AML-193 (cell line): ENCODE measurements at regions not wholly inside any gene's neighbourhood (a gene's known extent, or its start where the extent isn't known, plus 50 kb on each side); places are given as distances from the start of the nearest gene placed in this dataset.
"Not testable (repeated sequence)": the region's sequence is repeated elsewhere in the genome, so short reads cannot be mapped to it uniquely, and the experiment has no call there.

Experiments used
- DNase-seq, 2 experiments: peaks; one replicate each; lab custom pipeline; 2025; lab: John Stamatoyannopoulos, UW

DNA sequence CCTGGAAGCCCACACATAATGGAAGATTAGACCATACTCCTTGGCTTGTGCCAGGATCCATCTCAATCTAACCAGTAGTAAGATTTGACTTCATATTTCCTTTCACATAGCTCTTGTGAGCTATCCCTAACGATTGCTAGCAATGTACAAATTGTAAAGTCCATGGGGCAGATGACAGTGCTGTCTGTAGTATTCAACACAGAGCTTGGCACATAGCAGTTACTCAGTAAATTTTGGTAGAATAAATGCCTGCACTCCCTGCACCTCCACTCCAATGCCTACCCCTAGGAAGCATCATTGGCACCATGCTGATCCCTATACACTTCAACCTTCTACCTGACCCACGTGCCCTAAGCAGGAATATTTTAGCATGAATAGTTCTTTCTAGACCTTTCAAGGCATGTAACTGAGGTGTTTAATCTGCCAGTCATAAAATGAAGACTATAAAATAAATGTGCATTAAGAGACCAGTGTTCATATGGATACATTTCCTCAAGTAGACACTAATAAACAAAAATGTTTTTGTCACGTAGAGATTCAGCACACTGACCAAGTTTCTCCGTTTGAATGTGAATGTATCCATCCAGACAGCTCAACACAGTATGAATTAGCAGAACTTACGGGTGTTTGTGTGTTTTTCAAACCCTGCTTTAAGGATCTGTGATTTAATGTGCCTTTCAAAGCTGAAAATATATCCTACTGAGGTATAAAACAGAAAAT lies 98.8 kb downstream of the BMP4 start:
- DNase-seq, result no peak

DNA sequence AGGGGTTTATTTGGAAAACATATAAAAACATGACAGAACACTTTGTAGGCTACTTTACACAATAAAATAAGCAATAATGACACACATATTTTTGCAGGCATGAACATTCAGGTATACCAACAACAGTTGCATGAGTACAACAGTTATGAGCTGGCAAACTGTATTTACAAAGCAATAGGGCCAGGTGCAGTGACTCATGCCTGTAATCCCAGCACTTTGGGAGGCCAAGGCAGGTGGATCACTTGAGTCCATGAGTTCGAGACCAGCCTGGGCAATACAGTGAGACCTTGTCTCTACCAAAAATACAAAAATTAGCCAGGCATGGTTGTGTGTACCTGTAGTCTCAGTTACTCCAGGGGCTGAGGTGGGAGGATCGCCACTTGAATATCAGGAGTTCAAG lies 101.1 kb downstream of the BMP4 start:
- DNase-seq, result no peak

DNA sequence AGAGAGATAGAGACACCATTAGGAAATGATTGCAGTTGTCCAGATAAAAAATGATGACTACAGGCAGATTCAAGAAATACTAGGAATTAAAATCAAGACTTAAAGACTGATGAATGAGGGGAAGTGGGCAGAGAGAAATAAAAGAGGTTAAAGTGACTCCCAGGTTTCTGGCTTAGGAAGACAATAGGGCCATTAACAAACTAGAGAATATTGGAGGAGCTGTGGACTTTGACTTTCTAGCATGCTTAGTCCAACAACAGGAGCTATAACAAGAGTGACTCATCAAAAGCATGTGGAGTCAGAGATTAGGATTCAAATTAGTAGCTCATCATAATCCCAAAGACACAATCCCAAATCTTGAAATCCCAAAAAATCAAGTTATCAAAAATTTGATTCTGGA lies 101.5 kb downstream of the BMP4 start:
- no peak for DNase-seq

DNA sequence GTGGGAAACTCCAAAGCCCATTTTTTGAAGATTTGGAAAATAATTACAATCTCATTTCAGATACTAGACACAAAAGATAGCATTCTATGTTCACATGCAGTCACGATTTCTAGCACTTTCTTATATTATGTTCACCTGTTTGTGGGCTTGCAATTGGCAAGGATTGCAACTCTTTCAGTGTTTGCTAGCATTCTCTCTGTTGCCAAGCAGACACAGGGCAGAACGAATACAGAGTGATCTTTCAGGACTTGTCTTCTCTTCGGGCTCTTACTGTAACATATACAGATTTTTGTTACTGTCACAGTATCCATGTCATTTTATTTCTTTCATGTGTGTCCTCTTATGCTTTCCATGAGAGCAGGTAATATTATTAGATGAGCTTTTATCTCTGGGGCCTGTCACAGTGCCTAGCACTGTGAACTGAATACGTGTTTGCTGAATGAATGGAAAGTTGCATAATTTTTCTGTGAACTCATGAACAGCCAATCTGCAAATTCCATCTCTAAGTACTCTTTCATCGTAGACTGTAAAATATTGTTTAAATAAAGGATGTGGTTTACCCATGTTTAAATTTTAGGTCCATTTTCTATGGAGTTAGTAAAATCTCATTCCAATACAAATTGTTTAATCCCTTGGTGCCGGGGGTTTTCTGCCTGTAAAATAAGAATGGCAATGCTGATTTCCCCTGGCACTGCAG lies 105.1 kb downstream of the BMP4 start:
- no peak for DNase-seq

DNA sequence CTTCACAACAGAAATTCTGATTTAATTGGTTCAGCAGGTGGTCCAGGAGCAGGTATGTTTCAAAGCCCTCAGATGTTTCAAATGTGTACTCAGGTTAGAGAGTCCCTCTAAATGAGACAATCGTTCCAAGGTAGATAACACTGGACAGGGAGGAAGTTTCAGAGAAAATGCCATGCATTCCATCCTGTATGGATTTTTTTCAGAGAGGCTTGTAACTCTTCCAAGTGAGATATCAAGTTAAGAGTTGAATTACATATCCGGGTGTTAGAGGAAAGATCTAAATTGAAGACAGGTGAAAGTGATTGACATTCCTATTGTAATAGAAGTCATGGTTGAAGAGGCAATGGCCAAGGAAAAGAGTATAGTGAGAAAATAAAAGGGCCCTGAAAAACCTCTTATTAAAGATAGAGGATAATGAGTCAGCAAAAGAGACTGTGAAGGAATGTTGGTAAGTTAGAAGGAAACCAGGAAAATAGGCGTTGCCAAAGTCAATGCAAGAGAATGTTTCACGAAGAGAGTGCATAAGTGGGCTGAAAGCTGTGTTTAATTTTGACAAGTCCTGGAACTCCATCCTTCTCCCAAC lies 105.8 kb downstream of the BMP4 start:
- DNase-seq, result no peak

DNA sequence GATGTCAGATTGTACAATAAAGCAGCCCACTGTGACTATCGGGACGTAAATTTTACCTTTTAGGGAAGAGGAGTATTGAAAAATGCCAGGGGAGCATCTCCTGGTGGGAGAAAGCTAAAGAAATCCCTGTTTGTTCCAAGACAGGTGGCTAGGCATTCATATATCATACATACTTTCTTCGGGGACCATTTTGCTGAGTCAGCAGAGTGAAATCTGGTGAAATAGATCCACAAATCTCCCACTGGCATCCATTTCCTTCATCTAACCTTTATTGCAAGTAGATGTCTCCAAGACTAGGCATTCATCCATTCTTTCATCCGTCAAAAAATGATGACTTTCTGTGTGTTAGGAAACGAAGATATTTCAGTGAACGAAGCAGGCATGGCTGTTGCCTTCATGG lies 107.1 kb downstream of the BMP4 start:
- no peak for DNase-seq

DNA sequence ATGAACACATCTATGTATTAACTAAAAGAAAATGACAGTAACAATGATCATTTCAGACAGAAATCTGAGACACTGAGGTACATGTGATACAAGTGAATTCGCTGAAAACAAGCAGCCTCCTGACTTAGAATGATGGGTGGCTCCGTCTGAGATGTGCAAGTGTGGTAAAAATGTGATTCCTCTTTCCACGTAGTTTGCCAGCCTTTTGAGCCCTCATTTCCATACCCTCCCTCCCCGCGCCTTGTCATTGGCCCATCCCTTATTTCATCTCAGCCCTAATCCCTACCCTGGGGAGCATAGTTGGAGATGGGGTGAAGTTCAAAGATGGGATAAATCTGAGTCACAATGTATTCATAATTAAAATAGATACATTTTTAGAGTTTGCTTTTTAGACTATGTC lies 107.8 kb downstream of the BMP4 start:
- no peak for DNase-seq

DNA sequence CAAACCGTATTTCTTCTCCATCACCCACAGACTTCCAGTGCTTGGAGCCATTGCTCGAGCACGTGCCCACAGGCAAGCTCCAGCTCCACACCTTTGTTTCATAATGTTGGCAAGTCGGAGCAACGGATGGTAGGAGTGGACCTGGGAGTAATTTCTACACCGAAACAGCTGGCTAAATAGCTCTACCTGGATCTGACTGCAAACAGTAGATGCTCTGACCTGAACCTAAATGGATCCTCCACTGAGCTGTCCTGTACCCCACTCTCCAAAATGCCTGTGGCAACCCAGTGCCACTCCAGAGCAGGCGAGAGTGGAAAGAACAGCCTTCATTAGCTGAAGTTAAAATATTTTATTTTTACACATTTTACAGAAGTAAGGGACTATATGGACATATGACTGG lies 108.7 kb downstream of the BMP4 start:
- no peak for DNase-seq

DNA sequence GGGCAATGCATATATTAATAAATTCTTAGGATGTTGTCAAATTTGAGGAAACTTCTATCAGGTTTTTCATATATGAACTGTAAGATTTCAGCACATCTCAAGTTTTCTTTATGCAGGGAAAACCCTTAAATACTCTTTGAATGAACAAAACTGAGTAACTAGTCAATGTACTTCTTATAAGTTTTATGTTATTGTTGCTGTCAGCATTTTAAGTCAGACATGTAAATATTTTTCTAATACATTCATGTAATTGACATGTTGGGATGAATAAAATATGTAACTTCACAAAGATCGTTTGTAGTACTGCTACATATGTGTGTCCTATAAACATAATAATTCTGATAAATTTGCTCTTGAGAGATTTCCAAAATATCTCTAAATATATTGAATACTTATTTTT lies 109.6 kb downstream of the BMP4 start:
- no peak for DNase-seq

DNA sequence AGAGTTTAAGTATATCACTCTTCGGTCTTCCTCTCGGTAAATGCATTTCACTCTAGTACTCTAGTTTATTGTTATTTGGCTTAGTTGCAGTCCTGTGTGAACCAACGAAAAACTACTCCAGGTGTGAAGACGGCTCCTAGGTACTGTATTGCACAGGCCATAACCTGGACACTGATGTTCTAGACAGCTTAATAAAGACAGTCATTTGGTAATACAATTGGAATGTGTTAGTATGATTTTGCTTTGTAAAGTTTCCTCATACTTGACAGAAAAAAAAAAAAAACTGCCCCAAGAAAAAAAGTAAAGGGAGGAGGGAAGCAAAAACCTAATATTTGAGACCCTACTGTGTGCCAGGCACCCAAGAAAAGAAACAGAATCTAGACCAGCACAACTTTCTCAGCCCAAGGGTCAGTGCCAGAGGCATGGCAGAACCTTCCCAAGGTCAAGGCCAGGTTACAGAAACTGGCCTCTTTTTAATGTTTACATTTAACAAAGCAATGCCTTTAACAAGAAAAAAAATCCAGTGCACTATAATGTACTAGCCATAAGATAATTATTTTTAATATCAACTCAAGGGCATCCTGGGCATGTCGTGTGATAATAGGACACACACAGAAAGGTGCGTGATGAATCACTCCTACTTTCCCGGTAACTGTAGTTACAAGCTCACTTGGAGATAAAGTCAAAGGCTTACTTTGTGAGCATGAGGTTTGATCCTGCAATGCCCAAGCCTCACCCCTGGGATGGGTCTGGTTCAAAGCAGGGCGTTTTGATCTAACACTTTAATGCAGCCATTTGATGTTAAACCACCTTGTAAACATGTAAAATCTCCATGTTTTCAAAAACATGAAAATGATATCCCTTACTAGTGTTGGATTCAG lies 110.6 kb downstream of the BMP4 start:
- DNase-seq, result no peak

DNA sequence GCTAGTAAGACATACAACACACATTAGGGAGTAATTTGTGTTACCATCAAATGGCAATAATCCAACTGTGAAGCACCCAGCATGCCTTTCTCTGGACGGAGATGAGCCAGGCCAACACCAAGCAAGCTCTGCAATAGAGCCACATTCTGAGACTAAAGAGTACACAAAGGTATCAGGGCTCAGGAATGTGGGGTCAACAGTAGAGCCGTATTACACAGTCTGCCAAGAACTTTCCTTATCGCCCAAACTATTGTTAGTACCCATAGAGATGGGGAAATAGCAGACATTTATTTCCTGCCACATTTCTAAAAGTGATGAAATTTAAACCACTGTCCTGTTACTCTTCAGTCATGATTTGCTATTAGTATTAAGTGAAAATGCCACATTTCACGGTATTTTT lies 113.7 kb downstream of the BMP4 start:
- DNase-seq, result no peak

DNA sequence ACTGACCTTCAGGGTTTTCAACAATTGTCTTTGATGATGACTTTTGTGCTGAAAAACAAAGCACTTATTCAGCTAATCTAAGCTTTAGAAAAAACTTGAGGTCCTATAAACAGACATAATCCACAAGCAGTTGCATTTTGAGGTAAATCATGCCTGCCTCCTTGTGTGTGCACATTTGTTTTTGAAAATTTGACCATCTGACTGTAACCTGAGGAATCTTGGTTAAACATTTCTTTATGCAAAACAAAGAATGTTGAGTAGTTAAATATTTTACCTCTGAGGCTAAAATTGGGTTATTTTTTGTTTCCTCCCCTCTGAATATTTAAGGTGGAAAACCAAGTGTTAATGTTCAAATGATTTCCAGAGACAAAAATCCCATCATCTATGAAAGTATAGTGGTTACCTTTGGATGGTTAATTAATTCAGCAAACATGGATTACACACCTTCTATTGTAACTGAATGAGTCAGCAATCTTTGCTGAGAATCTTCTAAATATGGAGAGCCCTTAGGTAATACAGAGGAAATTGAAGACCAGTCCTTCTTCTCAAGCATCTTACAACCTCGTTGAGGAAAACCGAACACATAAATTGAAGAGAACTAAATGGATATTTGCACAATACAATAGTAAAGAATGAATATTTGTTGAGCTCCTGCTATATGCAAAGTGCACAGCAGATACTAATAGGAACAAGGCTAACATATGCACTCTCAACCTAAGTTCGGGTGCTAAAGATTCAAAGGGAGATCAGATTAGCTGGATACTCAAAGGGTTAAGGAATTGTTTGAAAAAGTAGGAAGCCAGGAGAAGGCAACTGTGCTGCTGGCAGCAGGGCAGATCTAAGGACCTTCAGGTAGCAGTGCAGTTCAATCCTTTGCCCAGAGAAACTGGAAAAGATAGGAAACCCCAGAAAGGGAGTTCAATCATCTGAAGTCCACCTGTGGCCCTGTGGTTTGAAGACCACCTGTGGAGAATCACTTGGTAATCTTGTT lies 115.2 kb downstream of the BMP4 start:
- DNase-seq, result no peak

DNA sequence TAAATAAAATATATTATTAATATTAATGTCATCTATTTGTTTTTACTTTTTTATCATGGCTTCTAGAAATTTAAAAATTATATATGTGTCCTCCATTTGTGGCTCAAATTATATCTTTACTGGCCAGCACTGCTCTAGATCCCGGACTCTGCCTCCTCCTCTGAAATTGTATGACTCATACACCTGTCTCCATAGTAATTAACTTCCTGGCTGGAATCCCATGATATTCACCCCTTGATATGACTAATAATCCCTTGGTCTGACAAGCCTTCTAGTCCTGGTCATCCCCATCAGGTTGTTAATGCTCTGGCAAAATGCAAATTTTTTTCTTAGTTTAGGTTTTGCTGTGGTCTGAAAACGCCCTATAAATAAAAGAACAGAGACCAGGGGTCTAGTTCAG lies 116.2 kb downstream of the BMP4 start:
- no peak for DNase-seq

DNA sequence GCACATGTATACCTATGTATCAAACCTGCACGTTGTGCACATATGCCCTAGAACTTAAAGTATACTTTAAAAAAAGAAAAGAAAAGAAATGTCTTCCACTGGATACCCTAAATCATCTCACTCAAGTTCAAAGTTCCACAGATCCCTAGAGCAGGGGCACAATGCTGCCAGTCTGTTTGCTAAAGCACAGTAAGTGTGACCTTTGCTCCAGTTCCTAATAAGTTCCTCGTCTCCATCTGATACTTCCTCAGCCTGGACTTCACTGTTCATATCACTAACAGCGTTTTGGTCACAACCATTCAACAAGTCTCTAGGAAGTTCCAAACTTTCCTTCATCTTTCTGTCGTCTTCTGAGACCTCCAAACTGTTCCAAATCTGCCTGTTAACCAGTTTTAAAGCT lies 118.3 kb downstream of the BMP4 start:
- DNase-seq, result no peak

DNA sequence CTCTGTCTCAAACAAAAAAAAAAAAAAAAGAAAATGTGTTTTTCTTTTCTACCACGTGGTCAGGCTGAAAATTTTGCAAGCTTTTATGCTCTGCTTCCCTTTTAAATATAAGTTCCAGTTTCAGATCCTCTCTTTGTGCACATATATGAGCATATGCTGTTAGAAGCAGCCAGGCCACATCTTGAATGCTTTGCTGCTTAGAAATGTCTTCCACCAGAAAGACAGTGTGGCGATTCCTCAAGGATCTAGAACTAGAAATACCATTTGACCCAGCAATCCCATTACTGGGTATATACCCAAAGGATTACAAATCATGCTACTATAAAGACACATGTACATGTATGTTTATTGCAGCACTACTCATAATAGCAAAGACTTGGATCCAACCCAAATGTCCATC lies 119.0 kb downstream of the BMP4 start:
- not testable (repeated sequence) for DNase-seq

DNA sequence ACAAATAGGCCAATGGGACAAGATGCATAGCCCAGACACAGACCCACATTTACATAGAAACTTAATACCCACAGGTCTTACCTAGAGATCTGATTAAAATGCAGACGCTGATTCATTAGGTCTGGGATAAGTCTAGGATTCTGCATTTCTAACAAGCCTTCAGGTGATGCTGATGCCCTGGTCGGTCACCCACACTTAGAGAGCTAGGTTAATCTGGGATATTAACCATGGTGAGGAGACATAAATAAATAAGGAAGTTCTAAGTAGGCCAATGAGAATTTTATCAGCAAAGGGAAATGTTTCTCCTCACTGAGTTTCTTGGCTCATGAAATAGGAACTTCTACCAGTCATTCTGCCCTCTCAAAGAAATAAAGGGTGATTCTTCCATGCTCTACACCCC lies 120.1 kb downstream of the BMP4 start:
- no peak for DNase-seq

DNA sequence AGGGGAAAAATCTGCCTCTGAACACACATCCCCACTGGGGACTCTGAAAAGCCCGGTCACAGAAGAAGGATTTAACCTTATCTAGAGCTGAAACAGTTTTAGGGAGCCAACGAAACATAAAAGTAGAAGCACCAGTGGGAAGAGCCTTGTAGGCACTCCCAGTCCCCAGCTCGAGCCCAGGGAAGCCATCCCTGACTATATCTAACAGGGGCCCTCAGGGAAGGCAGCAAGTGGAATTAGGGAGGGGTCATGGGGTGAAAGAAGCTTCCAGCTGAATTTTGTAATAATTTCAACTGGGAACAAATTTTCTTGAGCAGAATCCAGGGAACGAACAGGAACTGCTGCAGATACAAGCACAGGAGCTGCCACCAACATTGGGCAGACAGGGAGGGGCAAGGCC lies 127.8 kb downstream of the BMP4 start:
- no peak for DNase-seq

DNA sequence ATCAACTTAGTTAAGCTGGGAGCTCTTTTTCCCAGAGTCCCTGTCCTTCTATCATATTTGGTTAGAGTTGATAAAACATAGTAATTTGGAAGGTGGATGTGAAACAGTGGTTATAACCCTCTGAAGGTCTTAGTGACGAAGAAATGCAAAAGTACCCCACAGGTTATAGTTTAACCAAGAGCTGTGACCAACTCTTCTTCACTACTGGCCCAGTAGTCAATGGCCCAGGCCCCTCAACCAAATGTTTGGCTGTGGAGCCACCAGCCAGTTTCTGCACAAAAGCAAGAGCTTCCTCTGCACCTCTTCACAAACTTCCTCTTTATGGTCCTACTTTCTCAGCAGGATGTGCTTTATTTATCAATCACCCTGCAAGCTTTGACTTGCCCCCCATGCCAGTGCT lies 132.6 kb downstream of the BMP4 start:
- DNase-seq, result no peak

DNA sequence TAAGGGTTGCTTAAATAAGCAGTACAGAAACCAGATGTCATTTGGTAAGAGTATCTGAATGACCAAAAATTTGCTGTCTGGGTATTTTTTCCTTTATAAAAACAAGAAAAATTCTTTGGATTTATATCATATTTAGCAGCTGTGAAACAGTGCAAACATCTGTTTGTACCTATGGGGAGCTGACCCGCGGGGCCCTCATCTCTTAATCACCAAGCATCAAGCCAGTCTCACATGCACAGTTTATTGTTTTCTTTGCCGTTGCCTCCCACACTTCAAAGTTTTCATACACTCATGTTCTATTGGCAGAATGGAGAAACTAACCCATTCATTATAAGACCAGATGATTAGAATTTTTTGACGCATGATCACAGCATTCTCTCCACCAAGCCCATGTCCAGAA lies 142.2 kb downstream of the BMP4 start:
- no peak for DNase-seq

DNA sequence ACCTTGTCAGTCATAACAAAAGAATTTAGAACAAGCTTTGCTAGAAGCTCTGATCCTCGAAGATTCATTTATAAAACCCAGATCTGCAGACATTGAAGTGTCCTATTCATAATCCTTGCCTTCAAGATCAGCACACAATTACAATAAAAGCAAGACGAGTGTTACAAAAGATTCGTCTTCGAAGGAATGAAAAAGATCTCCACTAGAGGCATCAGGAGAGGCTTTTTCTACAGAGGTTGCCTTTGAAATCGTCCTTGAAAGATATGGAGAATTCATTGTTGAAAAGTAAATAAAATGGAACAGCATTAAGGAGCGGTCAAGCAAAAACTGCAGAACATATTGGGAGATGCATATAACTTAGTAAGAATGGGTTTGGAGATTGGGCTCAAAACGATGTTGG lies 146.4 kb downstream of the BMP4 start:
- DNase-seq, result no peak

DNA sequence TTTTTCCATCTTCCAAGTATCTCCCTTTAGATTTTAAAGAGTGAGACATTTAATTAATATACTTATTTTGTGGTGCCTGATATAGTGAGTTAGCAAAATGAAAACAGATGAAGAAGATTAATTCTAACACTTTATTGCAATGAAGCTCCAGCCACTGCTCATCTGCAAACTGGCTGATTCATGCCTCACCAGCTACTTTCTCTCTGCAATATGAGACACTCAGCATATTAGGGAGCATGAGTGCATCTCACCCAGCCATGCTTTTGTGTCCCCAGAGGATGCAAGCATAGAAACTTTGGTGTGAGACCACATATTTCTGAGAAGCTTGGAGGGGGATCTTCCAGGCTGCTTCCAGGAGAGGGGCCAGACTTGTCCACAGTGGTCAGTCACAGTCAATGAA lies 148.6 kb downstream of the BMP4 start:
- no peak for DNase-seq
